GM12878 (cell line): ENCODE measurements at regions not wholly inside any gene's neighbourhood (a gene's known extent, or its start where the extent isn't known, plus 50 kb on each side); places are given as distances from the start of the nearest gene placed in this dataset.

Source experiments
- ATAC-seq: fragments of 200-7000 bp; cut with Tn5 transposase; 3 replicates; pipeline ENCODE4 v1.9.1; 2020; ENCODE audit warnings: mild to moderate bottlenecking, moderate library complexity
- BruUV-seq: library from RNA; stranded (reverse); fragments of 400-500 nt; replicated peaks from 2 replicates; lab custom pipeline; 2021; lab: Mats Ljungman, UMichigan
- CTCF ChIA-PET: fragments of 300-600 bp; sonication (Branson Sonifier 250); formaldehyde crosslinking; extraction: SDS; loops from one replicate; lab custom pipeline; 2021; ENCODE audit warnings: inconsistent platforms; lab: Yijun Ruan, JAX
- POLR2A ChIA-PET: fragments of 350-600 bp; formaldehyde crosslinking; extraction: SDS; loops from one replicate; lab custom pipeline; 2021; ENCODE audit warnings: inconsistent platforms; lab: Charles Lee
- RAD21 ChIA-PET: fragments of 300-600 bp; sonication (Branson Sonifier 250); formaldehyde crosslinking; loops from one replicate; lab custom pipeline; 2023; ENCODE audit warnings: antibody characterized with exemption; ENCODE audit not compliant: unreplicated experiment; lab: Charles Lee
- SMC1A ChIA-PET: fragments of 300-600 bp; sonication (Branson Sonifier 250); formaldehyde crosslinking; loops from one replicate; lab custom pipeline; 2023; ENCODE audit not compliant: unreplicated experiment, uncharacterized antibody; lab: Charles Lee
- DNase-seq: peaks from one replicate; pipeline ENCODE4 v3.0.0-alpha.2; 2011; ENCODE audit warnings: low read depth, low spot score
- FAIRE-seq: peaks from 3 replicates; lab custom pipeline; 2011; peaks lifted over from hg19 to GRCh38; lab: Jason Lieb, UNC
- H2AFZ ChIP-seq: 2 replicates; pipeline ENCODE4 v1.6.0; 2011; ENCODE audit warnings: low read depth, low read length, control low read depth; ENCODE audit not compliant: control insufficient read depth
- H3K27ac ChIP-seq: 2 replicates; pipeline ENCODE4 v1.5.1; 2011; ENCODE audit warnings: control low read depth; ENCODE audit not compliant: control insufficient read depth, insufficient read depth
- H3K27me3 ChIP-seq, 2 experiments: replicated peaks in 1 of 2; 2 replicates each; pipeline versions ENCODE4 v1.6.0 to v1.6.1; 2011; ENCODE audit warnings: low read length in 1 of 2; ENCODE audit not compliant: control insufficient read depth in 2 of 2, insufficient read depth in 2 of 2
- H3K36me3 ChIP-seq, 2 experiments: 2 replicates each; pipeline ENCODE4 v1.5.1; 2011; ENCODE audit warnings: low read length in 1 of 2; ENCODE audit not compliant: control insufficient read depth in 2 of 2, insufficient read depth in 2 of 2
- H3K4me1 ChIP-seq: 2 replicates; pipeline ENCODE4 v1.6.1; 2011; ENCODE audit warnings: mild to moderate bottlenecking, low read length, moderate library complexity, mixed read lengths; ENCODE audit not compliant: control insufficient read depth, insufficient read depth
- H3K4me2 ChIP-seq: 2 replicates; pipeline ENCODE4 v1.6.0; 2011; ENCODE audit warnings: control low read depth; ENCODE audit not compliant: control insufficient read depth, insufficient read depth
- H3K4me3 ChIP-seq: fragments of 200-600 bp; sonication (generic); 2 replicates; pipeline ENCODE4 v1.5.1; 2016
- H3K79me2 ChIP-seq: 2 replicates; pipeline ENCODE4 v1.6.0; 2011; ENCODE audit warnings: low read length; ENCODE audit not compliant: control insufficient read depth, insufficient read depth
- H3K9ac ChIP-seq: 2 replicates; pipeline ENCODE4 v1.8.0; 2011; ENCODE audit warnings: low read length, control low read depth, mixed read lengths; ENCODE audit not compliant: control insufficient read depth, insufficient read depth
- H3K9me3 ChIP-seq: replicated peaks from 3 replicates; pipeline ENCODE4 v1.5.1; 2011; ENCODE audit warnings: mild to moderate bottlenecking, low read length; ENCODE audit not compliant: control insufficient read depth, insufficient read depth
- H4K20me1 ChIP-seq: 2 replicates; pipeline ENCODE4 v1.6.0; 2011; ENCODE audit not compliant: control insufficient read depth, insufficient read depth
- ATF2 ChIP-seq: IDR thresholded peaks from 2 replicates; pipeline ENCODE4 v1.6.1; 2012; ENCODE audit warnings: low read length, inconsistent platforms
- BACH1 ChIP-seq: fragments of 450-650 bp; IDR thresholded peaks from 2 replicates; pipeline ENCODE4 v1.6.1; 2017; ENCODE audit warnings: mild to moderate bottlenecking, borderline replicate concordance
- BHLHE40 ChIP-seq, 2 experiments: fragments of 450-650 bp in 1 of 2; IDR thresholded peaks; 2 replicates each; pipeline ENCODE4 v1.6.1; 2011 to 2017; ENCODE audit warnings: low read depth in 2 of 2, borderline replicate concordance in 1 of 2, improper control_type of control experiment in 1 of 2, low read length in 1 of 2, mild to moderate bottlenecking in 1 of 2
- CREM ChIP-seq: IDR thresholded peaks from 2 replicates; pipeline ENCODE4 v1.6.1; 2014; ENCODE audit warnings: antibody characterized with exemption, low read depth
- EP300 ChIP-seq, 2 experiments: fragments of 150-350 bp in 1 of 2; IDR thresholded peaks; 2 replicates each; pipeline ENCODE4 v1.6.1; 2011 to 2012; ENCODE audit warnings: low read depth in 2 of 2, low read length in 2 of 2, borderline replicate concordance in 1 of 2, improper control_type of control experiment in 1 of 2, inconsistent platforms in 1 of 2; ENCODE audit not compliant: control insufficient read depth in 1 of 2
- GATAD2B ChIP-seq: fragments of 450-650 bp; conservative IDR thresholded peaks from 2 replicates; pipeline ENCODE4 v1.6.1; 2017; ENCODE audit warnings: low read depth, mild to moderate bottlenecking, moderate library complexity
- HDAC6 ChIP-seq: fragments of 200-600 bp; sonication (generic); IDR thresholded peaks from one replicate; pipeline ENCODE4 v1.8.0; 2017; ENCODE audit warnings: antibody characterized with exemption; ENCODE audit not compliant: unreplicated experiment
- HDGF ChIP-seq: fragments of 450-650 bp; IDR thresholded peaks from 2 replicates; pipeline ENCODE4 v1.6.1; 2016; ENCODE audit warnings: antibody characterized with exemption
- MEF2A ChIP-seq: IDR thresholded peaks from 2 replicates; pipeline ENCODE4 v1.6.1; 2011; ENCODE audit warnings: low read depth, mild to moderate bottlenecking, low read length, moderate library complexity; ENCODE audit not compliant: insufficient read depth
- MEF2B ChIP-seq: fragments of 450-650 bp; IDR thresholded peaks from 2 replicates; pipeline ENCODE4 v1.6.1; 2018; ENCODE audit warnings: mild to moderate bottlenecking, moderate library complexity; ENCODE audit not compliant: partially characterized antibody, poor library complexity, severe bottlenecking
- MXI1 ChIP-seq: fragments of 150-350 bp; IDR thresholded peaks from 2 replicates; pipeline ENCODE4 v1.6.1; 2011; ENCODE audit warnings: low read depth, mild to moderate bottlenecking, inconsistent platforms, low read length, improper control_type of control experiment
- MYC ChIP-seq: IDR thresholded peaks from 2 replicates; pipeline ENCODE4 v1.6.1; 2011; ENCODE audit warnings: mild to moderate bottlenecking, low read length, moderate library complexity, inconsistent platforms; ENCODE audit not compliant: insufficient read depth, insufficient replicate concordance, insufficient read length, severe bottlenecking
- PAX5 ChIP-seq: IDR thresholded peaks from 2 replicates; pipeline ENCODE4 v1.6.1; 2011; ENCODE audit warnings: low read depth, low read length, borderline replicate concordance
- PML ChIP-seq: IDR thresholded peaks from 2 replicates; pipeline ENCODE4 v1.6.1; 2012; ENCODE audit warnings: low read length, inconsistent platforms
- RAD21 ChIP-seq: IDR thresholded peaks from 2 replicates; pipeline ENCODE4 v1.6.1; 2011; ENCODE audit warnings: mild to moderate bottlenecking, low read depth, low read length, moderate library complexity; ENCODE audit not compliant: insufficient read depth
- RAD51 ChIP-seq: fragments of 450-650 bp; IDR thresholded peaks from 2 replicates; pipeline ENCODE4 v1.6.1; 2016; ENCODE audit warnings: moderate library complexity, mild to moderate bottlenecking, inconsistent platforms
- RUNX3 ChIP-seq: IDR thresholded peaks from 2 replicates; pipeline ENCODE4 v1.6.1; 2012; ENCODE audit warnings: low read length, inconsistent platforms
- SP1 ChIP-seq: IDR thresholded peaks from one replicate; pipeline ENCODE4 v1.6.1; 2011; ENCODE audit warnings: low read depth, low read length
- USF1 ChIP-seq: IDR thresholded peaks from 2 replicates; pipeline ENCODE4 v1.6.1; 2011; ENCODE audit warnings: borderline replicate concordance, low read depth, mild to moderate bottlenecking, moderate library complexity, mixed read lengths, low read length; ENCODE audit not compliant: insufficient read depth; ENCODE audit errors: extremely low read length
- WRNIP1 ChIP-seq: IDR thresholded peaks from 2 replicates; pipeline ENCODE4 v1.6.1; 2011; ENCODE audit warnings: low read depth, low read length, improper control_type of control experiment, borderline replicate concordance
- ZNF24 ChIP-seq: fragments of 450-650 bp; IDR thresholded peaks from 2 replicates; pipeline ENCODE4 v1.6.1; 2017; ENCODE audit warnings: antibody characterized with exemption, mild to moderate bottlenecking
- WGBS: methylation state at CpG from one replicate; pipeline ENCODE4 v1.1.6; 2016; ENCODE audit warnings: low lambda C conversion rate; ENCODE audit not compliant: insufficient replicate concordance, insufficient coverage; ENCODE audit errors: missing lambda C conversion rate; 5-methylcytosine and 5-hydroxymethylcytosine counted together
- in situ Hi-C: fragments of 300-500 bp; cut with MboI; formaldehyde crosslinking; loops from 9 replicates; pipeline ENCODE4 v1.14.3; 2018; ENCODE audit warnings: mixed read lengths
- intact Hi-C: fragments of 100-400 bp; cut with micrococcal nuclease; formaldehyde crosslinking; loops from one replicate; pipeline ENCODE4 v1.14.2; 2022; ENCODE audit not compliant: unreplicated experiment

- TF ChIP-seq ATF2 (no peak), SP1 (no peak), USF1 (no peak), MEF2B (no peak), HDGF (no peak), MXI1 (no peak), RAD51 (no peak), GATAD2B (no peak), MYC (no peak), WRNIP1 (no peak), RAD21 (no peak), BACH1 (no peak)
These were observed 1559.0 kb upstream of the SLC10A2 start (continued) for GRCh38 chr13:104625201-104625600.

- CTCF ChIA-PET: no interaction called here
- H3K4me2 ChIP-seq: no peak overlapping the region
- no TSS peak for BruUV-seq
- H2AFZ ChIP-seq: no peak overlapping the region
- no peak overlapping the region for H3K4me3 ChIP-seq
- intact Hi-C loops: no loop called here
- no peaks in the 10 kb centered on the region for H3K9me3 ChIP-seq
- no peaks in the 10 kb centered on the region for H3K4me1 ChIP-seq
- FAIRE-seq: no peak
- H3K27ac ChIP-seq: no peak overlapping the region
- H4K20me1 ChIP-seq: no peaks in the 10 kb centered on the region
- POLR2A ChIA-PET: no interaction called here
- no peaks in the 10 kb centered on the region for H3K27me3 ChIP-seq
- DNase-seq: no peak
- no peaks in the 10 kb centered on the region for H3K79me2 ChIP-seq
- 0% methylated on average over 3 of the region's 3 CpGs for WGBS
- ATAC-seq: no peak
- H3K36me3 ChIP-seq: no peaks in the 10 kb centered on the region
- RAD21 ChIA-PET: no interaction called here
- H3K9ac ChIP-seq: no peak overlapping the region
- in situ Hi-C loops: no loop called here
- SMC1A ChIA-PET: no interaction called here
- 0 out of 2 replicates have a peak, but pooled peaks have one; percentile 13 for TF ChIP-seq MEF2A
- no peak for TF ChIP-seq BHLHE40 (IDR thresholded peaks at IDR 0.05; ENCODE audit: borderline replicate concordance in 1 of 2, low read depth in 2 of 2, low read length in 1 of 2)
- no peak for TF ChIP-seq HDGF
- no peak for TF ChIP-seq ZNF24
- no peak for TF ChIP-seq HDAC6
- no peak for TF ChIP-seq PML
- TF ChIP-seq CREM: no peak
- TF ChIP-seq EP300 (IDR thresholded peaks at IDR 0.05; ENCODE audit: borderline replicate concordance in 1 of 2, control insufficient read depth in 1 of 2, low read depth in 2 of 2, low read length in 2 of 2): no peak
- TF ChIP-seq PAX5: no peak
- TF ChIP-seq RUNX3: peak; percentile 61
These were observed 1550.8 kb upstream of the SLC10A2 start for GRCh38 chr13:104616990-104617389.
